AG04449 (cell line): ENCODE measurements at regions not wholly inside any gene's neighbourhood (a gene's known extent, or its start where the extent isn't known, plus 50 kb on each side); places are given as distances from the start of the nearest gene placed in this dataset.

Experiments
- CTCF ChIA-PET: fragments of 350-600 bp; formaldehyde crosslinking; extraction: SDS; loops from one replicate; lab custom pipeline; 2021; ENCODE audit warnings: antibody characterized with exemption; lab: Yijun Ruan, JAX
- POLR2A ChIA-PET: fragments of 400-600, 350-600 bp; formaldehyde crosslinking; extraction: SDS; loops from one replicate; lab custom pipeline; 2020; ENCODE audit warnings: antibody characterized with exemption, inconsistent platforms; lab: Yijun Ruan, JAX
- DNase-seq: peaks from one replicate; pipeline ENCODE4 v3.0.0-alpha.2; 2010; ENCODE audit warnings: low read depth, low spot score
- H3K4me3 ChIP-seq: 2 replicates; pipeline ENCODE4 v1.5.1; 2011; ENCODE audit warnings: low read depth, mild to moderate bottlenecking, control low read depth, low read length
- TF ChIP-seq, protein P1 (sequence below): IDR thresholded peaks from one replicate; pipeline ENCODE4 v1.5.1; 2011; ENCODE audit warnings: mild to moderate bottlenecking, moderate library complexity, low read length, control low read depth, inconsistent platforms; ENCODE audit not compliant: insufficient read depth; ENCODE audit errors: missing control alignments

DNA sequence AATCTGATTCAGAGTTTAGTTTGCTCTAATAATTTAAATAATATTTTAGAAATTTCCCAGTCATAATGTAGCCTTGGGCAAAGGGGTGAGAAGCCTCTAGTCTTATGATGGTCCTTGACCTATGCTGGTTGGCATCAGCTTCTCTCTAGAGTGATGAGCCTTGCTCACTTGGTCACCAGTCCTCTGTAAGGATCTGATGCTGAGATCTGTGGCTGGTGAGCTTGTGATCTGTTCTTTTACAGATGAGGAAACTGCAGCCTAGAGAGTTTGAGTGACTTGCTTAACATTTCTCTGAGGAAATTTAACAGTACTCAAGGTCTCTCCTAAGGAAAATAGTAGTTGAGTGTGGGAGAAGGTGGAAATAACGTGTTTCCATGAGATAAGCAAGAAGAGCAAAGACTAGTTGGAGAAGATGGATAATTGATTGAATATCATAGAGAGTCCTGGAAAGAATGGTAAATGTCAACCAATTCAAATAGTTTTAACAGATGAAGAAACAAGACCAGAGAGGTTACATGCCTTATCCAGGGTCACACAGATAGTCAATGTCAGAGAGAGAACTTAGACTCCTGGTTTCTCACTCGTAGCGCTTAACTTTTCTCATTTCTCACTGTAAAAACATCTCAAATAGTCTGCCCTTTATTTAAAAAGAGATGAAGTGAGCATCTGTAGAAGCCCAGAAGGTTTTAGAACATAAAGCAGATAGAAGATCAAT, 89.7 kb upstream of the ETV6 start:
- no peak overlapping the region for H3K4me3 ChIP-seq
- TF ChIP-seq, protein P1, sequence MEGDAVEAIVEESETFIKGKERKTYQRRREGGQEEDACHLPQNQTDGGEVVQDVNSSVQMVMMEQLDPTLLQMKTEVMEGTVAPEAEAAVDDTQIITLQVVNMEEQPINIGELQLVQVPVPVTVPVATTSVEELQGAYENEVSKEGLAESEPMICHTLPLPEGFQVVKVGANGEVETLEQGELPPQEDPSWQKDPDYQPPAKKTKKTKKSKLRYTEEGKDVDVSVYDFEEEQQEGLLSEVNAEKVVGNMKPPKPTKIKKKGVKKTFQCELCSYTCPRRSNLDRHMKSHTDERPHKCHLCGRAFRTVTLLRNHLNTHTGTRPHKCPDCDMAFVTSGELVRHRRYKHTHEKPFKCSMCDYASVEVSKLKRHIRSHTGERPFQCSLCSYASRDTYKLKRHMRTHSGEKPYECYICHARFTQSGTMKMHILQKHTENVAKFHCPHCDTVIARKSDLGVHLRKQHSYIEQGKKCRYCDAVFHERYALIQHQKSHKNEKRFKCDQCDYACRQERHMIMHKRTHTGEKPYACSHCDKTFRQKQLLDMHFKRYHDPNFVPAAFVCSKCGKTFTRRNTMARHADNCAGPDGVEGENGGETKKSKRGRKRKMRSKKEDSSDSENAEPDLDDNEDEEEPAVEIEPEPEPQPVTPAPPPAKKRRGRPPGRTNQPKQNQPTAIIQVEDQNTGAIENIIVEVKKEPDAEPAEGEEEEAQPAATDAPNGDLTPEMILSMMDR = no peak
- ChIA-PET POLR2A (no interaction called here), CTCF (interaction anchor here (0.6 to 1.0 kb wide), 4 partner anchors 8 to 473 kb away, joined by 3 to 4 read pairs (median 3); no protein-coding TSS in a partner anchor)
- no peak for DNase-seq

GRCh38 chr12:11561411-11561810, 88.1 kb upstream of the ETV6 start:
- CTCF ChIA-PET = no interaction called here
- POLR2A ChIA-PET = no interaction called here

DNA sequence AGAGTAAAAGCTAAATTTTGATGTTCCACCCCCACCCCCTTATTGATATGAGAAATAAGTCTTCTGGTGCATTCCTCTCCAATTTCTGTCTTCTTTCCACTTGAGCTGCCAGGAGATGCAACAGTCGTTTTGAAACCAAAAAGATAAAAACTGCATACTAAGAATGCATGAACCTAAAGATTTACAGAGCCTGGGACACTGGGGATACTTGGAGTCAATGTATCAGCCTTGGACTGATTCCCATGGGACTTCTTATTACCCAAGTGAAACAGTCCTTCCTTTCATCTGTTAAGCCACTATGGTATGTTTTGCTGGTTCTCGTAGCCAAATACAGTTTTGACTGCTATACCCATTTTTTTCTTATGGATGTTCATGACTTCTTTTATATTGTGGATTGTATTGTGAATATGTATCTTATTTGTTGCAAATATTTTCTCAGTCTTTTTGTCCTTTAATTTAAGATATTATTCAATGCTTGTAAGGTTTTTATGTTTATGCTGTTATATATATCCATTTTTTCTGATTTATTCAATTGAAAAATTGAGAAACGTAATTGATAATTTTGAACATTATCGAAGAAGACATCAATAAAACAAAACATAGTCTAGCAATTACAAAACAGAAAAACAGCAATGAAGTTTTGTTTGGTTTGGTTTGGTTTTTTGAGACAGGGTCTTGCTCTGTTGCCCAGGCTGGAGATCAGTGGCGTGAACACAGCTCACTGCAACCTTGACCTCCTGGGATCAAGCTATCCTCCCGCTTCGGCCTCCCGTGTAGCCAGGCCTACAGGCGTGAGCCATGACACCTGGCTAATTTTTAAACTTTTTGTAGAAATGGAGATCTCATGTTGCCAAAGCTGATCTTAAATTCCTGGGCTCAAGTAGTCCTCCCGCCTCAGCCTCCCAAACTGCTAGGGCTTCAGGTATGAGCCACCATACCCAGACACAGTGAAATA, 85.4 kb upstream of the ETV6 start:
- no peak for DNase-seq
- H3K4me3 ChIP-seq = no peak overlapping the region
- ChIA-PET POLR2A (no interaction called here), CTCF (interaction anchor here (1.1 to 2.6 kb wide), 3 partner anchors 9 to 469 kb away, joined by 4 to 8 read pairs (median 8); no protein-coding TSS in a partner anchor)
- TF ChIP-seq, protein P1 = no peak

More at GRCh38 chr12:11561411-11561810, 88.1 kb upstream of the ETV6 start:
- TF ChIP-seq, protein P1 = no peak
- no peak for DNase-seq
- H3K4me3 ChIP-seq = no peak overlapping the region

- CTCF ChIA-PET = interaction anchor here (1.1 to 2.6 kb wide), 2 partner anchors 10 to 468 kb away, joined by 4 to 8 read pairs; no protein-coding TSS in a partner anchor
- no peak for DNase-seq
- POLR2A ChIA-PET = no interaction called here
- no peak overlapping the region for H3K4me3 ChIP-seq
- TF ChIP-seq, protein P1 = no peak
Measured at GRCh38 chr12:11564984-11565651, 84.4 kb upstream of the ETV6 start.

GRCh38 chr12:11565752-11566151, 83.7 kb upstream of the ETV6 start:
- no peak for DNase-seq
- POLR2A ChIA-PET = no interaction called here
- H3K4me3 ChIP-seq = no peak overlapping the region
- TF ChIP-seq, protein P1 = no peak
- CTCF ChIA-PET = interaction anchor here (2.6 kb wide), 1 partner anchor 467 kb away, joined by 8 read pairs; no protein-coding TSS in a partner anchor
